Middle frontal gyrus (tissue), 1 donor: ENCODE measurements at regions not wholly inside any gene's neighbourhood (a gene's known extent, or its start where the extent isn't known, plus 50 kb on each side); places are given as distances from the start of the nearest gene placed in this dataset.
A peak's percentile ranks its signal among the peaks of the same experiment; 100 is the strongest.

Source experiments
- DNase-seq: peaks from one replicate; pipeline ENCODE4 v3.0.0-alpha.2; 2015; ENCODE audit warnings: low spot score; ENCODE audit errors: extremely low spot score

DNA sequence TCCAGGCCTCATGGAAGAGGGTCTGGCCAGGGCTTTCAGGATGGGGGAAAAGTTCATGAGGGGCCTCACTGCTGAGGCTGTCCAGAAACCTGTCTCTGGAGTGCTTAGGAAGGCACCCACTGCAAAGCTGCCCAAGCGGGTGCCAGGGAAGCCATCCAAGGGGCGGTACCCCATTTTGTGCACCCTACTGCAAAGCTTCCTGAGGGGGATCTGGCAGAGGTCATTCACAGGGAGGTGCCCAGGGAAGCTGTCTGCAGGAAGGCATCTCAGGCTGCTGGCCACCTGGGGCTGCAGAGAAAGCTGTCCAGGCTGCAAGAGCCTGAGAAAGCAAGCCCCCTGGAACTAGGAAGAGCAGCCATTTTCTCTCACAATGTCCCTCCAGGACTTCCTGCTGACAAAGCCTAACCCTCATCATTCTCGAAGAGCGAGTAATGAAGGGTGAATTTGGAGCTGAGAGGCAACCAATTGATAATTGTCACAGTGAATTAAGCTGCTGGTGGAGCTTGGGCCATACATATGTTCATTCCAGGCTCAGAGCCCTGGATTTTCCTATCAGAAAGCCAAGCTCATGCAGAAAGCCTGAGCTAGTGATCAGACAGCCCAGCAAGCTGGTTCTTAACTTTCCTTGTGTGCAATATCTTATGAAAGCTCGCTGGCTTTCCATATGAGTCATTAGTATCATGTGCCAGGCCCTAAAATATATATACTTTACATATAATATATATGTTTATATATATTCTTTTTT is 62.2 kb upstream of the SLC22A16 start:
- no peak for DNase-seq

DNA sequence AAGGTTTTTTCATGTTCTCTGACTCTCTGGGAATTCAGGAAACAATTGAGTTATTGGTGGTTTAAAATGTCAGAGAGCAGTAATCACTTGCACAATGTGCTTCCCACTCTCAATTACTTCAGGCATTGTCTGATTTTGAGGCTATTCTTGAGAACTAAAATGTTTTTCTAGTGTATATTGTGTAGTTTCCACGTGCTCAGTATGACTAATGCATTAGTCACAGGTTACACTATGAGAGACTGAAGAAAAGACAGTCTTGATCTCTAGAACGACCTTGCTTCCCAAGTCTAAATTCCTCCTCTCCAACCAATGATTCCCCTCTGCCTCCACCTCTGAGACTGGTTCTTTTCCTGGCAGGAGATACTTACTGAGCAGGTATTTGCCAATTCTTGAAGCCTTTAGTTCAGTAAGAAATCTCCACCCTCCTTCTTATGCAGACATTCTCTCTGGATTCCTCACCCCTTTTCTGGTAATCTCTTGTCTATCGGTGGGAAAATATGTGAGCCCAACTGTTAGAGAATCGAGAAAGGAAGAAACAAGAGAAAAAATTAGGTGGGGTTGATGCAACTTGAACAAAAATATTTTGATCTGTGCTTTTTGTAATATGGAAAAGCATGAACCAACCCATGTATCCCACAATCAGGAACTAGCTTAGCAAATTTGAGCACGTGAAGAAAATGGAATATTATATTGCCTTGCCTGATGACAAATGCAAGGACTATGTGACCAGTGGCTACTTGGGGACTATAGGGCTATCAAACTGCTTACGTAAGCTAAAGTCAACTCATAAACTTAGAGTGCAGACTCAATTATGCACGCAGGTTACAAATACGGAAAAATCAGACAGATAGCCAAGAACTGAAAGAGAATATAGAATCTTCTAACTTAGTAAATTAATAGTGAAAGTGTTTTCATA is 61.1 kb upstream of the SLC22A16 start:
- DNase-seq: no peak

DNA sequence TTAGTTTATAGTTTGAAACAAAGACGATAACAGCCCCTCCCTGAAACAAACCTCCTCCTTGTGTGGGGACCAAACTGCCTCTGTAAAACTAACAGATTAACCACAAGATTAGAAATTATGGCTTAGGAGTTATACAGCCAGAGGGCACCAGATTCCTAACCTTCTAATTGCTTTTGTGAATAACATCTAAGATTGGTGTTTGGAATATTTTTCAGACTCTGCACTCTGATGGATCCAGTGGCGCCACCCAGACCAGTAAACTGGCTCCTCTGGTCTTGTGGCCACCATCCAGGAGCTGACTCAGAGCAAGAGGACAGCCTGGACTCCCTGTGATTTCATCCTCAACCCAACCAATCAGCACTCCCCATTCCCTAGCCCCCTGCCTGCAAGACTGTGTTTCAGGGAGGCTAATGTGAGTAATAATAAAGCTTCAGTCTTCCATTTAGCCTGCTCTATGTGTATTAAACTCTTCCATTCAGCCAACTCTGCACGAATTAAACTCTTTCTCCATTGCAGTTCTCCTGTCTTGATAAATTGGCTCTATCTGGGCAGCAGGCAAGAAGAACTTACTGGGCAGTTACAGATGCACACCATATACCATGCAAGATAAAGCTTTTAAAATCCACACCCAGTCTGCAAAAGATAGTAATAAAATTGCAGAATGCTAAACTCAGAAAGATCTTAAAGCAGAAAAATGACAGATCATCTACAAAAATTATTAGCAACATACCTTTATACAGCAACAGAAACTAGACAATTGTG is 58.5 kb upstream of the SLC22A16 start:
- DNase-seq: peak; percentile 58

DNA sequence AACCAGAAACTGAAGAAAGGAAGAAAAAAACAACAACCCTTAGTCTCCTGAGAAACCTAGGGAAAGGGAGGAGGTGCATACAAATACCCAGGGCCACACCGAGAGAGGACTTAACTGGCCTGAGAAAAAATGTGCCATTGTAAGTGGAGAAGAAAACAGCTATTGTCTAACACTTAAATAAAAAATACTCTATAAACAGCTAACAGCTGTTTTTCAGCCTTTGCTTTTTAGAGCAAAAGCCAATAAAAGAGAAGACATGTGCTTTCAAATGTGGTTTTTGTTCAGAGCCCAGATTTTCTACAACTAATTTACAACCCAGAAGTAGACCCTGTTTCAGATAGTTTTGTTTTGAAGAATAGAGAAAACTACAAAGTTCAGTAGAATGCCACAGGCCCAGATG is 56.0 kb upstream of the SLC22A16 start:
- DNase-seq: no peak

DNA sequence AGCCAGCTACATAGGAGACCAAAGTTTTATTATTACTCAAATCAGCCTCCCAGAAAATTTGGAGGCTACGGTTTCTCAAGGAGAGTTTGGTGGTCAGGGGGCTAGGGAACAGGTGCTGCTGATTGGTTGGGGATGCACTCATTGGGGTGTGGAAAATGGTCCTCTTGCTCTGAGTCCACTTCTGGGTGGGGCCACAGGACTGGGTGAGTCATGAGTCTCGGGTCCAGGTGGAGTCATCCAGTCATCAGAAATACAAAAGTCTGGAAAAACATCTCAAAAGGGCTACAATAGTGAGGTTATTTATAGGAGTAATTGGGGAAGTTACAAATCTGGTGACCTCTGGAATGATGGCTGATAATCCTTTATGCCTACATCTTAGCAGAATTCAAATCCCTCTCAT is 54.3 kb upstream of the SLC22A16 start:
- no peak for DNase-seq

DNA sequence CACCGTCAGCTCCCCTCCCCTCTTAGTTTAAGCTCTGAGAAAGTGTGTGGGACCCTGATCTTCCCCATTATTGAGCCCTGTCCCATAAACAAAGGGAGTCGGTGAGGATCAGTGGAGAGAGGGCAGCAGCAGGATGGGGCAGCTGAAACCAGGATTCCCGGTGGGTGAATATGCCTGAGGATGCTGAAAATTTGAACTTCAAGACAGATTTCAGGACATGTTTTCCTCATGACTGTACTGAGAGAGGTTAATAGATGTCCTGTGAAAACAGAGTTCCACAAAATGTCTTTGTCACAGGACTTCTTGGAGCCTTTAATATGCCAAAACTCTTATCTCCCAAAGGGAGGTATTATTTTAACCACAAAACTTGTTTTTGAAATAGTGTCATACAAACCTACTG is 53.5 kb upstream of the SLC22A16 start:
- DNase-seq: no peak

DNA sequence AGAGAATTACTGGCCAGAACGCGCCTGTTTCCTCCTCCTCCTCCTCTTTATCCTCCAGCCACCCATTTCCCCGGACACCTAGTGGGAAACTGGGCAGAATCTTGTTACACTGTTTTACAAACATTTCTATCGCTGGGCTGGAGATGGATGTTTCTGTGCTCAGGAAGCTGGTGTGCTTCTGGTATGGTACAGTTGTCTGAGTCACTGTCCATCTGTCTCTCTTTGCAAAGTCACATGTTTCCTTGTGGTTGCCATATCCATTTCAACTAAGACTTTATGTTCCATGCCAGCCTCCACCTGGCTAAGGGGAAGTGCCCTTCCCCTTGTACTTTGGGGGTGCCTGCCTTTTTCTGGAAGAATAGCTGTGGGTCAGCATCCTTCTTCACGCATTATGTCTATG is 52.9 kb upstream of the SLC22A16 start:
- DNase-seq: no peak

DNA sequence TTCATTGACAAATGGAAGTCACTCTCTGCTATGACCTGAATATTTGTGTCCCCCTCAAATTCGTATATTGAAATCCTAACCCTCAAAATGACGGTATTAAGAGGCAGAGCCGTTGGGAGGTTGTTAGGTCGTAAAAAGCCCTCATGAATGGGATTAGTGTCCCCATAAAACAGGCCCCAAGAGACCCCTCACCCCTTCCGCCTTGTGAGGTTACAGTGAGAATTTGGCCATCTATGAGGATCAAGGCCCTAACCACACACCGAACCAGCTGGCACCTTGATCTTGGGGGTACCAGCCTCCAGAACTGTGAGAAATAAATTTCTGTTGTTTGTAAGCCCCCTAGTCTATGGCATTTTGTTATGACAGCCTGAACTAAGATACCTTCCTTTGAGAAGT is 52.5 kb upstream of the SLC22A16 start:
- no peak for DNase-seq

DNA sequence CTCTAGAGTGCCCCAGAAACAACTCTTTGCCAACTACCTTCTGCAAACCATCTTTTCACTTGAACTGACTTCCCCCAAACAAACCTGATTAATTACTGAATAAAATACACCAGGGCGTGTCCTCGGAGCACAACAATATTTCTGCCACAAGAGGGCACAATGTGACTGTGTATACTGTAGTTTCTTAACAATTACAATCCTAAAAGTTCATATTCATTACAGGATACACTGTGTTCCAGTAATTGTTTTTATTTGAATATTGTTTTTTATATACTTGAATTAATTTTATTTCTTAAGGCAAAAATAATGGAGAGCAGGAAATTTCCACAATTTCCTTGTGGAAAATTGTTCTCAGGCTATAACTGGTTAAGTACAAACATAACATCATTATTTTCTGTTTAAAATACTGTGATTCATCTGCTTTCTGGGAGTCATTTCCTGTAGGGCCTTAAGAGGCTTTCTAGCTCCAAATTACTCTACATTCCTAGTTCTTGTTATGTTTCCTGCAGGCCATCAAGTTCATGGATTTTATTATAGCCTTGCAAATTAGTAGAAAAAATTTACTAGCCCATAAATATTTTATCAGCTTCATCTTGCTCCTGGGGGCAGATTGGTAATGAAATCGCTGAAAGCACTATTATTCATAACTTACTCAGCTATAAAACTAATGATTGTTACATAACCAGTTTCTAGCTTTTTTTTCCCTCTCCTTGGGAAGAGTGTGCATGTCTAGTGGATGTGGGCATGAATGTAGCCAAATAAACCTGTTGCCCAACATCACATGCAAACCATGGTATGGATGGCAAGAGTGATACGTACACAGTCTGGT is 51.9 kb upstream of the SLC22A16 start:
- peak; percentile 73 for DNase-seq

DNA sequence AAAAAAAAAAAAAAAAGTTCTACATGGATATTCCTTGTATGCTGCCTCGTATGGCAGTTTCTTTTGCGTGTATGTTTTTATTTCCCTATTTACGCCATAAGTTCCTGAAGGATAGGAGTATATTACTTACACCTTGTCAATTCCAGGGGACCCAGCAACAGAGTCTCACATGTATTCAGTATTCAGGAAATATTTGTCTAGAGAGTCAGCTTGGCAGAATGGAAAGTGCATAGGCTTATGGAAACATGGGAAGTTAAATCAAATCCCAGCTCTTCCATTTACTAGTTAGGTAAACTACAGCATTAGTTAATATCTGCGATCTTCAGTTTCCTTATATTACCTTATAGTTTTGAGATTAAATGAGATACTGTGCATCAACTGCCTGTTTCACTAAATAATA is 51.1 kb upstream of the SLC22A16 start:
- DNase-seq: no peak

DNA sequence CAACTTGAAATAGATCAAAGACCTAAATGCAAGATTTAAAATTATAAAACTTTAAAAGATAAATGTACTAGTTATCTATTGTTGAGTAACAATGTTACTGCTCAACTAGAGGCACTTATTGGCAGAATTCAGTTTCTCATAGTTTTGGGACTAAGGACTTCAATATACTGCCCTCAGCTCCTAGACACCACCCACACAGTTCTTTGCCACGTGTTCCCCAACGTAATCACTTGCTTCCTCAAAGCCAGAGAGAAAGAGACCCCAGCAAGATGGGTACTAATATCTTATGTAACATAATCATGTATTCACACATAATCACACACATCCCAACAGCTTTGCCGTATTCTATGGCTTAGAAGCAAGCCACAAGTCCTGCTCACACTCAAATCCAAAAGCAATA is 50.3 kb upstream of the SLC22A16 start:
- no peak for DNase-seq
